Upper lobe of left lung (tissue), 6 donors: ENCODE measurements at regions not wholly inside any gene's neighbourhood (a gene's known extent, or its start where the extent isn't known, plus 50 kb on each side); places are given as distances from the start of the nearest gene placed in this dataset.

Experiments used
- ATAC-seq, 2 donors: fragments of 200-7000 bp; cut with Tn5 transposase; one replicate each; pipeline ENCODE4 v1.9.1; 2022; ENCODE audit warnings: mild to moderate bottlenecking in 2 of 2, moderate library complexity in 2 of 2; ENCODE audit not compliant: low FRiP score in 2 of 2
- DNase-seq, 2 donors: peaks; one replicate each; pipeline ENCODE4 v3.0.0-alpha.2; 2019 to 2020
- H3K27ac ChIP-seq, 4 donors: fragments of 200-600 bp; sonication (generic); one replicate each; pipeline ENCODE4 v1.5.1; 2016 to 2019
- H3K27me3 ChIP-seq, 4 donors: fragments of 200-600 bp; sonication (generic); one replicate each; pipeline ENCODE4 v1.5.1; 2017 to 2019
- H3K36me3 ChIP-seq, 4 donors: fragments of 200-600 bp; sonication (generic); one replicate each; pipeline ENCODE4 v1.5.1; 2016 to 2019
- H3K4me1 ChIP-seq, 4 donors: fragments of 200-600 bp; sonication (generic); one replicate each; pipeline ENCODE4 v1.5.1; 2018 to 2019
- H3K4me3 ChIP-seq, 4 donors: fragments of 200-600 bp; sonication (generic); one replicate each; pipeline ENCODE4 v1.5.1; 2017 to 2019; ENCODE audit warnings: mild to moderate bottlenecking in 2 of 4, moderate library complexity in 1 of 4
- H3K9me3 ChIP-seq, 4 donors: fragments of 200-600 bp; sonication (generic); one replicate each; pipeline ENCODE4 v1.5.1; 2018 to 2019
- CTCF ChIP-seq, 6 experiments: fragments of 450-650 bp in 4 of 6; fragments of 200-600 bp in 2 of 6; sonication (generic) in 2 of 6; IDR thresholded peaks; one replicate each; pipeline ENCODE4 v1.5.1; 2016 to 2019; ENCODE audit warnings: antibody characterized with exemption in 6 of 6
- EP300 ChIP-seq, 4 donors: sonication (generic); formaldehyde crosslinking; IDR thresholded peaks; one replicate each; pipeline ENCODE4 v1.5.1; 2017; ENCODE audit warnings: antibody characterized with exemption in 4 of 4, control low read depth in 2 of 4
- POLR2A ChIP-seq, 4 donors: fragments of 450-650 bp; IDR thresholded peaks; one replicate each; pipeline ENCODE4 v1.5.1; 2016 to 2017; ENCODE audit warnings: antibody characterized with exemption in 4 of 4, mild to moderate bottlenecking in 2 of 4
- POLR2AphosphoS5 ChIP-seq, 2 donors: sonication (generic); formaldehyde crosslinking; IDR thresholded peaks; one replicate each; pipeline ENCODE4 v1.5.1; 2017; ENCODE audit warnings: antibody characterized with exemption in 2 of 2
- WGBS, 2 donors: methylation state at CpG; one replicate each; pipeline ENCODE4 v1.1.5; 2017 to 2018; 5-methylcytosine and 5-hydroxymethylcytosine counted together
- donor health status: DM: no; HTN: no; CAD: no; lungs with moderate emphysema.
- donor health status: DM: no; HTN: yes; CAD: no; lungs with severe emphysema.

DNA sequence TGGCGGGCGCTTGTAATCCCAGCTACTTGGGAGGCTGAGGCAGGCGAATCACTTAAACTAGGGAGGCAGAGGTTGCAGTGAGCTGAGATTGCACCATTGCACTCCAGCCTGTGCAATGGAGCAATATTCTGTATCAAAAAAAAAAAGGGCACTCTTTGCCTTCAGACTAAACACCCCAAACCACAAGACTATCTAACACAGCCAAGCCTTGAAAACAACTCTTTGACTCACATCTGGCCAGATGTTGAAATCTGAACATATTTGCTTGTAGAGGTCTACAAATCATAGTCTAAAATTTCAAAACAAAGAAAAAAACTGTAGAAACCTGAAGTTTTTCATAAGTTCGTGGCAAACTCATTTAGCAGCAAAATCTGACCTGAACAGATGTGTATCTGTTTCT is 94.9 kb downstream of the FAM161A start:
- Histone ChIP-seq H3K4me3 (no peak overlapping the region), H3K9me3 (no peaks in the 10 kb centered on the region), H3K36me3 (no peaks in the 10 kb centered on the region), H3K27ac (no peak overlapping the region), H3K4me1 (peaks cover 0 to 7% (median 0%) of the 10 kb centered on the region in 4 donors), H3K27me3 (no peaks in the 10 kb centered on the region)
- ATAC-seq (peak in 1 of 2 donors; percentile 30), DNase-seq (no peak)
- TF ChIP-seq POLR2AphosphoS5 (IDR thresholded peaks at IDR 0.05) (no peak), EP300 (IDR thresholded peaks at IDR 0.05) (no peak), CTCF (IDR thresholded peaks at IDR 0.05) (no peak), POLR2A (IDR thresholded peaks at IDR 0.05) (no peak)
- WGBS, 2 donors: 79 to 81% methylated on average over 4 of the region's 4 CpGs

DNA sequence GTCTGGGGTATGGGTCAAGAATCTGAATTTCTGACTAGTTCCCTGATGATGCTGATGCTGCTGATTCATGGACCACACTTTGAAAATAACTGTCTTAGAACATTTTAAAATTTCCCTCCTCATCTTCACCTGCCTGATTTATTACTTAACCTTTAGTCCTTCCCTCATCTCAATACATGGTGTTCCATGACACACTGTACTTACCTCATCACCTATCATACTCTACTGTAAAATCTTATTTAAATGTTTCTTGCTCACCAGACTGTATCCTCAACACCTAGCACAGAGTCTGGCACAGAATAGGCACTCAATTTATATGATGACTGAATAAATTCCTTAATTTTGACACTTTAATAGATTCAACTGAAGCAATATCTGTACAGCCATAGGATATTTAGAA is 95.7 kb downstream of the FAM161A start:
- TF ChIP-seq EP300 (IDR thresholded peaks at IDR 0.05): no peak
- TF ChIP-seq CTCF (IDR thresholded peaks at IDR 0.05): no peak
- TF ChIP-seq POLR2AphosphoS5 (IDR thresholded peaks at IDR 0.05): no peak
- no peak for TF ChIP-seq POLR2A (IDR thresholded peaks at IDR 0.05)
- ATAC-seq: no peak
- H3K27ac ChIP-seq: no peak overlapping the region
- peaks cover 0 to under 1% (median 0%) of the 10 kb centered on the region in 4 donors for H3K4me1 ChIP-seq
- no peak for DNase-seq
- no peak overlapping the region for H3K4me3 ChIP-seq
- H3K9me3 ChIP-seq: peaks cover 0 to 6% (median 0%) of the 10 kb centered on the region in 4 donors
- no peaks in the 10 kb centered on the region for H3K27me3 ChIP-seq
- no peaks in the 10 kb centered on the region for H3K36me3 ChIP-seq

DNA sequence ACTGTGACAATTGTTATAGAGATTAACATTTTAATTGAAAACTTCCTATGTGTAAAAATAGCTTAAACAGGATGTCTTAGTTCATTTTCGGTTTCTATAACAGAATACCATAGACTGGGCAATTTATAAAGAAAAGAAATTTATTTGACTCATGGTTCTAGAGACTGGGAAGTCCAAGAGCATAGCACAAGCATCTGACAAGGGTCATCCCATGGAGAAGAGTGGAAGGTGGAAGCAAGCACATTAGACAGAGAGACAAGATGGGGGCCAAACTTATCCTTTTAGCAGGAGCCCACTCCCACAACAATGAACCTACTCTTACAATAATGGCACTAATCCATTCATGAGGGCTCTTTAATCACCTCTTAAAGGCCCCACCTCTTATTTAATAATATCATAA is 100.3 kb downstream of the FAM161A start:
- no peak overlapping the region for H3K4me3 ChIP-seq
- ATAC-seq: no peak
- DNase-seq: no peak
- H3K27ac ChIP-seq: no peak overlapping the region
- H3K27me3 ChIP-seq: no peaks in the 10 kb centered on the region
- H3K4me1 ChIP-seq: no peaks in the 10 kb centered on the region
- WGBS, 2 donors: 70 to 81% methylated on average over 1 of the region's 1 CpG
- no peaks in the 10 kb centered on the region for H3K36me3 ChIP-seq
- TF ChIP-seq POLR2A (IDR thresholded peaks at IDR 0.05) (no peak), EP300 (IDR thresholded peaks at IDR 0.05) (no peak), POLR2AphosphoS5 (IDR thresholded peaks at IDR 0.05) (no peak), CTCF (IDR thresholded peaks at IDR 0.05) (no peak)
- peaks cover 0 to 6% (median 0%) of the 10 kb centered on the region in 4 donors for H3K9me3 ChIP-seq

GRCh38 chr2:61750624-61751023 is 103.2 kb downstream of the FAM161A start:
- Histone ChIP-seq H3K36me3 (no peaks in the 10 kb centered on the region), H3K4me1 (no peaks in the 10 kb centered on the region), H3K4me3 (no peak overlapping the region), H3K27me3 (no peaks in the 10 kb centered on the region), H3K27ac (no peak overlapping the region), H3K9me3 (peaks cover 0 to 6% (median 0%) of the 10 kb centered on the region in 4 donors)
- 45 to 59% methylated on average over 2 of the region's 2 CpGs for whole genome bisulfite sequencing, 2 donors
- DNase-seq (no peak), ATAC-seq (no peak)
- TF ChIP-seq CTCF (IDR thresholded peaks at IDR 0.05) (no peak), POLR2AphosphoS5 (IDR thresholded peaks at IDR 0.05) (no peak), EP300 (IDR thresholded peaks at IDR 0.05) (no peak), POLR2A (IDR thresholded peaks at IDR 0.05) (no peak)

DNA sequence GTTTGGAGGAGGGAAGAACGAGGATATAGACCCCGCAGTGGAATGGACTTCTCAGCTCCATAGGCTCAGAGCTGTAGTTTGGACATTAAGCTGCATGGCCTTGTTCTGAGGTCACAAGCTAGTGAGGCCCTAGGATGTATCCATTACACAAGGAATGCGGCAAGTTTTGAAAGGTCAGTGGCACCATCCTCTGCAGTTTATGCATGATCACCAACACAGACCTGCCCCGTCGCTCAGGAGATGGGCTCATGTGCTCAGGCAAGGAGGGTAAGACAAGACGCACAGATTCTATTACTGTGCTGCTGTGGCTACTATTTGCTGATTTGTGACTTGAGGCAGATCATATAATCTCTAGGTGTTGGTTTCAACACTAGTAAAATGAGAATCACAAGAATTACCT is 110.9 kb downstream of the FAM161A start:
- Histone ChIP-seq H3K27me3 (no peaks in the 10 kb centered on the region), H3K4me1 (no peaks in the 10 kb centered on the region), H3K36me3 (no peaks in the 10 kb centered on the region), H3K27ac (no peak overlapping the region), H3K9me3 (no peaks in the 10 kb centered on the region), H3K4me3 (no peak overlapping the region)
- no peak for TF ChIP-seq POLR2A (IDR thresholded peaks at IDR 0.05)
- no peak for TF ChIP-seq POLR2AphosphoS5 (IDR thresholded peaks at IDR 0.05)
- no peak for TF ChIP-seq CTCF (IDR thresholded peaks at IDR 0.05)
- no peak for TF ChIP-seq EP300 (IDR thresholded peaks at IDR 0.05)
- ATAC-seq: no peak
- no peak for DNase-seq
- 86 to 90% methylated on average over 6 of the region's 6 CpGs for WGBS, 2 donors
